Astrocyte (in vitro differentiated cells and primary cell): ENCODE measurements at regions not wholly inside any gene's neighbourhood (a gene's known extent, or its start where the extent isn't known, plus 50 kb on each side); places are given as distances from the start of the nearest gene placed in this dataset.

Experiments used
- CTCF ChIP-seq: IDR thresholded peaks from 2 replicates; pipeline ENCODE4 v1.5.1; 2011; ENCODE audit warnings: low read depth, mild to moderate bottlenecking, inconsistent platforms, low read length, moderate library complexity; ENCODE audit not compliant: insufficient read depth
- EZH2 ChIP-seq: IDR thresholded peaks from 2 replicates; pipeline ENCODE4 v1.6.1; 2012; ENCODE audit warnings: mild to moderate bottlenecking, low read length, inconsistent platforms; ENCODE audit not compliant: insufficient read depth

DNA sequence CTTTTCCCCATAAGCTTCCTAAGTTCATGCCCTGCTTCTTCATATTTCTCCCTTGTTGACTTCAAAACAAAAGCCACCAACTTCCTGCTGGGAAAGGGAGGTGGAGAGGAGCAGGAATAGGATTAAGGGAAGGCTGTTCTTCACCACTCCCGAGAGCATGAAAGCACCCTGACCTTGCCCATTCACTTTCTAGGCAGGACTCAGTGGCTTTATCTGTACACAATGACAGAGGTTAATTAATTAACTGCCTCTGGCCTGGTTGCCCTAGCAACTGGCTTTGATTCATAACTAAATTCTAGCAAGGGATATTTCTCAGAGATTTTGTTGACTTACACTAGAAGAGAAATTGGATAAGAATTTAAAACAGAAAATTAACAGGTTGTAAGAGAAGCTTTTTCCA, 396.8 kb downstream of the RPS29 start:
- TF ChIP-seq CTCF = no peak
- TF ChIP-seq EZH2 = no peak
